Neural cell (in vitro differentiated cells): ENCODE measurements at regions not wholly inside any gene's neighbourhood (a gene's known extent, or its start where the extent isn't known, plus 50 kb on each side); places are given as distances from the start of the nearest gene placed in this dataset.

Source experiments
- CTCF ChIP-seq: fragments of 450-650 bp; IDR thresholded peaks from 2 replicates; pipeline ENCODE4 v1.5.1; 2014; ENCODE audit warnings: antibody characterized with exemption, mild to moderate bottlenecking, moderate library complexity; ENCODE audit not compliant: poor library complexity, severe bottlenecking
- EP300 ChIP-seq: fragments of 450-650 bp; conservative IDR thresholded peaks from 2 replicates; pipeline ENCODE4 v1.6.1; 2014; ENCODE audit warnings: antibody characterized with exemption, mild to moderate bottlenecking, moderate library complexity; ENCODE audit not compliant: poor library complexity, severe bottlenecking
- EZH2 ChIP-seq: fragments of 200-600, 300-800 bp; shearing (Covaris generic), sonication (generic); IDR thresholded peaks from 2 replicates; pipeline ENCODE4 v1.6.1; 2014; ENCODE audit warnings: antibody characterized with exemption, low read length, borderline replicate concordance, mild to moderate bottlenecking; ENCODE audit not compliant: insufficient read depth, poor library complexity, severe bottlenecking
- MXI1 ChIP-seq: fragments of 450-650 bp; conservative IDR thresholded peaks from 2 replicates; pipeline ENCODE4 v1.6.1; 2014; ENCODE audit warnings: antibody characterized with exemption, mild to moderate bottlenecking; ENCODE audit not compliant: poor library complexity, severe bottlenecking
- POLR2AphosphoS5 ChIP-seq: IDR thresholded peaks from 2 replicates; pipeline ENCODE4 v1.6.1; 2012
- RAD21 ChIP-seq: fragments of 450-650 bp; conservative IDR thresholded peaks from 2 replicates; pipeline ENCODE4 v1.6.1; 2014; ENCODE audit warnings: antibody characterized with exemption, mild to moderate bottlenecking, moderate library complexity
- REST ChIP-seq: IDR thresholded peaks from 2 replicates; pipeline ENCODE4 v1.6.1; 2012; ENCODE audit warnings: borderline replicate concordance
- TAF1 ChIP-seq: IDR thresholded peaks from 2 replicates; pipeline ENCODE4 v1.6.1; 2012; ENCODE audit warnings: low read depth

- TF ChIP-seq CTCF (no peak), EZH2 (no peak), EP300 (no peak), TAF1 (no peak), RAD21 (no peak), REST (no peak), POLR2AphosphoS5 (no peak), MXI1 (no peak)
Observed at GRCh38 chr20:55582498-55582897, 422.8 kb downstream of the CBLN4 start.
